ENCODE measurements at regions not wholly inside any gene's neighbourhood (a gene's known extent, or its start where the extent isn't known, plus 50 kb on each side); places are given as distances from the start of the nearest gene placed in this dataset.

GRCh38 chr1:201589186-201589585 is 50.3 kb downstream of the NAV1 start:
- H3K27ac ChIP-seq = no peak overlapping the region
- peaks cover 0 to 20% (median 0%) of the 10 kb centered on the region in 9 donors for H3K36me3 ChIP-seq
- H3K4me1 ChIP-seq = peaks cover 0 to 44% (median 20%) of the 10 kb centered on the region in 12 donors
- H3K4me3 ChIP-seq = no peak overlapping the region
- WGBS, 4 donors = 87 to 94% (median 90%) methylated on average over 3 of the region's 3 CpGs
- H3K9me3 ChIP-seq = no peaks in the 10 kb centered on the region
- intact Hi-C loops (cut with DNase I) = no loop called here
- TF ChIP-seq CTCF (IDR thresholded peaks at IDR 0.05) (no peak), POLR2A (IDR thresholded peaks at IDR 0.05) (no peak)
- no peak for ATAC-seq
- no peak for DNase-seq
- no peaks in the 10 kb centered on the region for H3K27me3 ChIP-seq

- Histone ChIP-seq H3K4me1 (peaks cover 0 to 39% (median 18%) of the 10 kb centered on the region in 12 donors), H3K36me3 (peaks cover 0 to 20% (median 0%) of the 10 kb centered on the region in 9 donors), H3K27ac (no peak overlapping the region), H3K9me3 (no peaks in the 10 kb centered on the region), H3K27me3 (no peaks in the 10 kb centered on the region), H3K4me3 (no peak overlapping the region)
- DNase-seq (no peak), ATAC-seq (no peak)
- WGBS, 4 donors = 84 to 91% (median 91%) methylated on average over 10 of the region's 10 CpGs
- intact Hi-C loops (cut with DNase I) = no loop called here
- no peak for TF ChIP-seq CTCF (IDR thresholded peaks at IDR 0.05)
These were observed 51.5 kb downstream of the NAV1 start for GRCh38 chr1:201590474-201590873.

- peaks cover 0 to 20% (median 0%) of the 10 kb centered on the region in 9 donors for H3K36me3 ChIP-seq
- WGBS, 4 donors = 85 to 98% (median 91%) methylated on average over 2 of the region's 2 CpGs
- no peaks in the 10 kb centered on the region for H3K27me3 ChIP-seq
- TF ChIP-seq CTCF (IDR thresholded peaks at IDR 0.05) (no peak), POLR2A (IDR thresholded peaks at IDR 0.05) (no peak)
- no peak for DNase-seq
- intact Hi-C loops (cut with DNase I) = no loop called here
- no peak overlapping the region for H3K27ac ChIP-seq
- H3K9me3 ChIP-seq = no peaks in the 10 kb centered on the region
- no peak for ATAC-seq
- H3K4me1 ChIP-seq = peaks cover 0 to 34% (median 18%) of the 10 kb centered on the region in 12 donors
- H3K4me3 ChIP-seq = no peak overlapping the region
These were observed 52.4 kb downstream of the NAV1 start for GRCh38 chr1:201591348-201591747.

- Histone ChIP-seq H3K4me3 (no peak overlapping the region), H3K27me3 (no peaks in the 10 kb centered on the region), H3K27ac (no peak overlapping the region), H3K9me3 (no peaks in the 10 kb centered on the region), H3K4me1 (peaks cover 0 to 34% (median 18%) of the 10 kb centered on the region in 12 donors), H3K36me3 (peaks cover 0 to 20% (median 0%) of the 10 kb centered on the region in 9 donors)
- intact Hi-C loops (cut with DNase I) = no loop called here
- ATAC-seq (no peak), DNase-seq (no peak)
- WGBS, 4 donors = 93 to 97% (median 96%) methylated on average over 3 of the region's 3 CpGs
- TF ChIP-seq POLR2A (IDR thresholded peaks at IDR 0.05) (no peak), CTCF (IDR thresholded peaks at IDR 0.05) (no peak)
These were observed 53.1 kb downstream of the NAV1 start for GRCh38 chr1:201591981-201592380.
